ENCODE measurements at regions not wholly inside any gene's neighbourhood (a gene's known extent, or its start where the extent isn't known, plus 50 kb on each side); places are given as distances from the start of the nearest gene placed in this dataset.

- TF ChIP-seq YBX1 (IDR thresholded peaks at IDR 0.05) (no peak), USF1 (IDR thresholded peaks at IDR 0.05; ENCODE audit: borderline replicate concordance, extremely low read length, insufficient read depth, low read depth, low read length) (no peak), CTCF (IDR thresholded peaks at IDR 0.05 in 2 of 3, conservative IDR thresholded peaks at IDR 0.05 in 1 of 3; ENCODE audit: control insufficient read depth in 2 of 3, extremely low read depth in 1 of 3, insufficient read depth in 1 of 3, low read depth in 3 of 3, low read length in 3 of 3) (no peak), LARP7 (IDR thresholded peaks at IDR 0.05) (no peak), POLR2A (IDR thresholded peaks at IDR 0.05; ENCODE audit: low read depth, low read length) (no peak), TAF1 (IDR thresholded peaks at IDR 0.05; ENCODE audit: borderline replicate concordance, low read depth, low read length) (no peak), IRF4 (IDR thresholded peaks at IDR 0.05; ENCODE audit: low read depth, low read length) (no peak), ATF3 (IDR thresholded peaks at IDR 0.05; ENCODE audit: borderline replicate concordance, extremely low read depth, low read depth, low read length) (no peak), PML (IDR thresholded peaks at IDR 0.05; ENCODE audit: low read length) (no peak), GATAD2B (conservative IDR thresholded peaks at IDR 0.05; ENCODE audit: low read depth) (no peak)
These were observed 283.2 kb upstream of the POU5F2 start for GRCh38 chr5:94024620-94025019.

Measured in GM12878 (cell line).